HG03521 (cell line): ENCODE measurements at regions not wholly inside any gene's neighbourhood (a gene's known extent, or its start where the extent isn't known, plus 50 kb on each side); places are given as distances from the start of the nearest gene placed in this dataset.
"Not testable (repeated sequence)": the region's sequence is repeated elsewhere in the genome, so short reads cannot be mapped to it uniquely, and the experiment has no call there.

Source experiments
- ATAC-seq: cut with Tn5 transposase; IDR thresholded peaks from one replicate; pipeline ENCODE4 v1.9.1; 2021; ENCODE audit warnings: mild to moderate bottlenecking, moderate library complexity; ENCODE audit not compliant: unreplicated experiment

GRCh38 chr6:125585470-125585869, 164.0 kb upstream of the HEY2 start:
- no peak for ATAC-seq

DNA sequence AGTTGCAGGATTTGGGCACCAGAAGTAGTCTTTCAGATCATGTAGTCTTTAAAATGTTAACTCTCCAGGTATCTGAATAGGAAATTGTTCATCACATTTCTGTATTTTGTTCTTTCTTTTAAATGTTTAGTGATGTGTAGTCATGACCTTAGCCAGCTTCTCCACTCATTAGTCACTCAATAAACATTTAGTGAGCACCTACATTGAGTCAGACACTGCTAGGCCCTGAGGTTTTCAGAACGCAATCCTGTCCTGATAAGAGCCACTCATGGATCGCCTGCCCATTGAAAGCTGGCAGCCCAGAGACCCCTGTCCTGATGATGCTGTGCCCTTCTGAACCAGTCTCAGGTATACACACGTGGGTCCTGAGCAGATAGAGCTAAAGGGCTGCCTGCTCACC, 163.4 kb upstream of the HEY2 start:
- no peak for ATAC-seq

DNA sequence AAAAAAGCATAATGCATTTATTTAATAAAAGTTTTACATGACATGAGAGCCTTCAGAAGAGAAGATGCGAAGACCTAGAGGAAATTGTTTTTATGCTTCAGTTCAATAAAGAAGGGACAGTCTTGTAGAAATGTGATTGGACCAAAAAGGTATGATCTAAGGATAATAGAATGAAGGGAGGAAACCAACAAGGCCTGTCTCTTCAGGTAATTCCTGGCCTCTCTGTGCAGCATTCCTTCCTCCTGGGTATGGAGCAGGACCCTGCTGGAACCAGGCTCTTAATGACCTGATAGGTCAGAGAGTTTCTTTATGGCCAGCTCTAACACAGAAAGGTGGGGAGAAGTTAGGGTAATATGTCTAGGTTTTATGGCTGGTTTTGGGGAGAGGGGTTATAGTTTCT, 162.8 kb upstream of the HEY2 start:
- no peak for ATAC-seq

GRCh38 chr6:125587666-125588632, 161.5 kb upstream of the HEY2 start:
- no peak for ATAC-seq

DNA sequence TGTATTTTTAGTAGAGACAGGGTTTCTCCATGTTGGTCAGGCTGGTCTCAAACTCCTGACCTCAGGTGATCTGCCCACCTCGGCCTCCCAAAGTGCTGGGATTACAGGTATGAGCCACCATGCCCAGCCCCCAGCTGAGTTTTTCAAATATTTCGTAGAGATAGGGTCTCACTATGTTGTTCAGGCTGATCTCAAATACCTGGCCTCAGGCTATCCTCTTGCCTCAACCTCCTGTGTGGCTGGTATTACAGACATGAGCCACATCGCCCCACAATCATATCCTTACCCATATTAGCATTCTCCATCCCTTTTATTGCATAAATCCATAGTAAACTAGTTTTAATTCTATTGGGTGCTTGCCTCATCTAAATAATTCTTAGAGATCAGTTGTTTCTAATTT, 157.6 kb upstream of the HEY2 start:
- not testable (repeated sequence) for ATAC-seq

- ATAC-seq, result no peak
Measured at GRCh38 chr6:125593746-125594145, 155.7 kb upstream of the HEY2 start.

DNA sequence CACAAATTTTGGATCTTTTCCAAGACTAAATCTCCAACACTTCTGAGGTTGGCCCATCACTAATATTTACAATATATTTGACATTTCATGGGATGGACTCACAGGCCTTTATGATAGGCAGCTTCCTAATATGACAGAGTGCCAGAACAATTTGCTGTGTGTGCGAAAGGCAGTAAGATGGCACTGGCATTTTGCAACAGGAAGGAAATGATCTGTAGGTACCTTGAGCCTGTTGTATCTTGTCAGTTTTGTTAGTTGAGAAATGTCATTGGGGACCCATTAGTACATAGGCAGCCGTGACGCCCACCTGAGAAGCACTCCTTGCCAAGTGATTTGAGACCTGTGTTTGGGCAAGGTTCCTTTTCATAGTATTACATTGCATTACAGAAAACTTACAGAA, 153.4 kb upstream of the HEY2 start:
- no peak for ATAC-seq

DNA sequence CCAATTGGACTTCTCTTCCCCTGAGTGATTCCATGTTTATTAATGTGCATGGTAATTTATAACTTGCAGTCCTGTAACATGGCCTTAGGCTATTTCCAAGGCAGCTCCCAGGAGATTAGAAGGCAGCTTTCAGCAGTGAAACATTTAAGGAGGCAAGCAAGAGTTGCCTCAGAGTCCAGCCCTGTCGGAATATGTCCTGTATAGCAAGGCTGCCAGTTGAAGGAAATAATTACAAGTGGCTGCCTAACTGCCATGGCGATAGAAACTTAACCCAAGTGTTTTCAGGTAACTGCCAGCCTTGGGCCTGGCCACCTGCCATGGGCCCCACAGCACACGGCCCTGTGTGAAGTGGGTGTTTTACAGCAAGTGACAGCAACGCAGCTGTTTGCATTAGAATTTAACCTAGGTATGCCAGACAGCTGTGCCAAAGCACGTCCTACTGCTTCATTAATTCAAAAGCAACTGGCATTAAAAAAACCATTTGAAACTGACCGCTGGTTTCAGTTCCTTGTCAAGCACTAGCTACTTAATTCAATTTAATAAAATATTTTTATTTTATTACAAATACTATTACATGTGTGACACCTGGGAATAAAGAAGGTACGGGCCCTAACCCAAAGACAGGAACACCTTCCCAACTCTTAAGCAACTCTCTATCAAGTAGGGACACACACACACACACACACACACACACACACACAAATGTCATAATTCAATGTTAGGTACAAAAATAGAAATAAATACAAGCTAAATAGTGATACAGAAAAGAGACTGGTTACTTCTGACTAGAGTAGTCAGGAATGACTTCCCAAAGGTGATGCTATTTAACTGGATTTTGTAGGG, 151.8 kb upstream of the HEY2 start:
- no peak for ATAC-seq

DNA sequence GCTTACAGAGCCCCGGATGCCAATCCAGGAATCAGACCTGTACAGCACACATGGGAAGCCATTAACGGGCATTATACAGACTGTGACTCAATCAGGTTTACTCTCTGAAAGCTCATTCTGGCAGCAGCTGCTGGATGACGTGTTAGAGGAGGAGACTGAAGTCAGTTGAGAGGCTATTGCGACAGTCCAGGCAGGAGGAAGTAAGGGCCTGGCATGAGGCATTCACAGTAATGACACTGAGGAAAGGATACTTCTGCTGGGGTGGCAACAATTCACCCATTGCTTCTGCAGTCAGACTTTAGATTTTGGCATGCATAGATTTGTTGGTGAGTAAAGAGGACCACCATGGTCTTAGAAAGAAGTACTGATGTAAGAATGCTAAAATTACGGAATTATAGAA, 151.0 kb upstream of the HEY2 start:
- no peak for ATAC-seq

GRCh38 chr6:125604257-125604656, 145.2 kb upstream of the HEY2 start:
- no peak for ATAC-seq

DNA sequence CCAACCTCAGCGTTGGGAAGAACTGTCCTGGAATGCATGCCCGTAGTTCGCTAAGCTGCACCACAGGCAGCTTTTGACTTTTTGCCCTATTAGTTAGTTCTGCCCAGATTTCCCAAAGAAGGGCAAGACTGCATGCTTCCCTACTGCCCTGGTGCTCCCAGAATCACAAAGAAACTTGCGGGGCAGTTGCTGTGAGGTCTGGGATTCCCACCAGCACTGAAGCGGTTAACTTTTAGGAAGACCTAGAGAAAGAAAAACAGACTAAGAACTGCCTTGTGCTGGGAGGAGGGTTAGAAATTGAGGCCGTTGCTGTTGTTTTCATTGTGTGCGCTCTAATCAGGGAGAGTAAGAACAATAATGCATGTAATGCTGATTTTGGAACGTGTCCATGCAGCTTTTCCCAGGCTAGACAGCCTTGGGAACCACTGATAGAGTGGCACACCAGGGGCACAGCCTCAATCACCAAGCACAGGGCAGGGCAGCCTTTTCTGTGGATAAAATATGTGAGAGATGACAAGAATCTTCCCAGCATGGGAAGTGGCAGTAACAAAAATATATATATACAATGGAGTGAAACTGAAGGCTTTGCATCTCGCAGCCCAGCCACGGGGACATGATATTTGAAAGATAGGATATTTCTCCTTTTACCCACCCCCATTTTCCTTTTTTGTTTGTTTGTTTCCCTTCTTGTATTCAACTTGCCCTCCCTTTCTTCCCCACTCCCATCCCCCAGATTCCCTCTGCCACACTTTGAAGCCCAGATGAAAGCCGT, 137.7 kb upstream of the HEY2 start:
- ATAC-seq, result no peak

DNA sequence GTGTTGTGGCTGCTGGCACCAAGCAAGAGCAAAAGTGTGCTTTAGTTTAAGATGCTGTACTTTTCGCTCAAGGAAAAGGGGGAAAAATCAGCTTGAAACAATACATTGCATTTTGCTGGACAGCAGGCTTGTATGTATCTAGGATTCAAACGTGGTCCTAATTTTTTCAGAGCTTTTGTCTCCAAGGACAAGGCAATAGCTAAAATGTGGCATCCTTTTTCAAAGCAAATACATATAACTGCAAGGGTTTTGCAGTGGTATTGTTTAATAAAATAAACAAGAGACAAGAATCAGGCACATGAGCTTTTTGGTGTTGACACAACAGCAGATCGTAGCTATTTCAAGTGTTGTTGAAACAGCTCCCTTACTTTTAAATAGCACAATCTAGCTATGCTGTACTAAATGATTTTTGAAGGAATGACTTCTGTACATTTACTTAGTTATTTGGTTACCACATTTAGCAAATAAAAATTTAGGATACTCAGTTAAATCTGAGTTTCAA, 137.0 kb upstream of the HEY2 start:
- ATAC-seq, result no peak

- no peak for ATAC-seq
Measured at GRCh38 chr6:125618629-125619028, 130.8 kb upstream of the HEY2 start.

GRCh38 chr6:125623085-125623484, 126.3 kb upstream of the HEY2 start:
- ATAC-seq, result no peak

- no peak for ATAC-seq
Measured at GRCh38 chr6:125631165-125631564, 118.3 kb upstream of the HEY2 start.

GRCh38 chr6:125636011-125636410, 113.4 kb upstream of the HEY2 start:
- not testable (repeated sequence) for ATAC-seq

DNA sequence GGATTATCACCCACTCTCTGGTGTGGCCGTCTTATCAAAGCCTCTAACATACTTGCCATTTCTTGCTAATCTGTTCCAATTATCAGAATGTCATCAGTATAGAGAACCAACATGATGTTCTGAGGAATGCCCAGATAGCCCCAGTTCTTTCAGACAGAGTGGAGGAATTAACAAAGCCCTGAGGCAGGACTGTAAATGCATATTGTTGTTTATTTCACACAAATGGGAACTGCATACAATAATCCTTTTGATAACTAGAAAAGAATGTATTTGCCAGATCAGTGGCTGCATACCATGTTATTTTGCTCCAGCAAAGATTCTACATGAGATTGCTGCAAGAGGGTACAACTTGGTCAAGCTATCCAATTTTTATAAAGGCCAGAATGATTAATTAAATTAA, 112.8 kb upstream of the HEY2 start:
- ATAC-seq, result no peak

- ATAC-seq, result no peak
Measured at GRCh38 chr6:125637207-125637606, 112.2 kb upstream of the HEY2 start.

- ATAC-seq, result no peak
Measured at GRCh38 chr6:125639466-125640020, 109.9 kb upstream of the HEY2 start.

GRCh38 chr6:125640441-125641150, 108.8 kb upstream of the HEY2 start:
- ATAC-seq, result no peak
